Ovary (tissue), 3 donors: ENCODE measurements at regions not wholly inside any gene's neighbourhood (a gene's known extent, or its start where the extent isn't known, plus 50 kb on each side); places are given as distances from the start of the nearest gene placed in this dataset.

ENCODE experiments used
- CTCF ChIP-seq, 3 donors: fragments of 450-650 bp in 2 of 3; fragments of 200-600 bp in 1 of 3; IDR thresholded peaks; one replicate each; pipeline versions ENCODE4 v1.5.1 to v1.8.0; 2016 to 2022; ENCODE audit warnings: antibody characterized with exemption in 3 of 3, mild to moderate bottlenecking in 1 of 3
- EP300 ChIP-seq: sonication (generic); formaldehyde crosslinking; IDR thresholded peaks from one replicate; pipeline ENCODE4 v1.6.1; 2017; ENCODE audit warnings: antibody characterized with exemption
- donor health status: DM: no; HTN: no; CAD: no.

- TF ChIP-seq CTCF (IDR thresholded peaks at IDR 0.05) (no peak), EP300 (no peak)
These were observed 72.4 kb downstream of the RTL6 start for GRCh38 chr22:44425694-44426045.
